CD14-positive monocyte (primary cell): ENCODE measurements at regions not wholly inside any gene's neighbourhood (a gene's known extent, or its start where the extent isn't known, plus 50 kb on each side); places are given as distances from the start of the nearest gene placed in this dataset.

ENCODE experiments used
- DNase-seq, 3 donors: peaks; one replicate each; pipeline ENCODE4 v3.0.0-alpha.2; 2011 to 2022
- H2AFZ ChIP-seq: 2 replicates; pipeline ENCODE4 v1.6.0; 2012; ENCODE audit warnings: mild to moderate bottlenecking, low read depth, low read length, inconsistent platforms; ENCODE audit not compliant: insufficient read depth, poor library complexity, severe bottlenecking
- H3K27ac ChIP-seq, 2 donors: 1 replicate in 1 of 2; 2 replicates in 1 of 2; pipeline ENCODE4 v1.5.1; 2012 to 2013; ENCODE audit warnings: low read length in 2 of 2, control low read depth in 1 of 2, inconsistent platforms in 1 of 2, low read depth in 1 of 2, mild to moderate bottlenecking in 1 of 2
- H3K27me3 ChIP-seq, 2 donors: one replicate each; pipeline versions ENCODE4 v1.6.0 to v1.6.1; 2011 to 2013; ENCODE audit warnings: low read length in 2 of 2; ENCODE audit not compliant: control insufficient read depth in 2 of 2, insufficient read depth in 2 of 2
- H3K36me3 ChIP-seq, 2 donors: replicated peaks in 1 of 2; 1 replicate in 1 of 2; 2 replicates in 1 of 2; pipeline versions ENCODE4 v1.5.1 to v1.6.1; 2012 to 2013; ENCODE audit warnings: low read length in 2 of 2, control low read depth in 1 of 2, inconsistent platforms in 1 of 2, mild to moderate bottlenecking in 1 of 2; ENCODE audit not compliant: insufficient read depth in 2 of 2, control insufficient read depth in 1 of 2
- H3K4me1 ChIP-seq, 2 donors: 1 replicate in 1 of 2; 2 replicates in 1 of 2; pipeline versions ENCODE4 v1.5.1 to v1.6.1; 2012 to 2013; ENCODE audit warnings: low read length in 2 of 2, control low read depth in 1 of 2, inconsistent platforms in 1 of 2, mild to moderate bottlenecking in 1 of 2, moderate library complexity in 1 of 2; ENCODE audit not compliant: insufficient read depth in 2 of 2, control insufficient read depth in 1 of 2
- H3K4me2 ChIP-seq: replicated peaks from 2 replicates; pipeline ENCODE3; 2012; ENCODE audit warnings: low read length, moderate library complexity, mild to moderate bottlenecking; ENCODE audit not compliant: poor library complexity, severe bottlenecking; ENCODE audit errors: extremely low read depth
- H3K4me3 ChIP-seq, 3 experiments: fragments of 200-600 bp in 1 of 3; sonication (generic) in 1 of 3; replicated peaks in 1 of 3; 1 replicate in 2 of 3; 2 replicates in 1 of 3; pipeline ENCODE4 v1.5.1; 2011 to 2013; ENCODE audit warnings: low read length in 3 of 3, mild to moderate bottlenecking in 3 of 3, control low read depth in 2 of 3, low read depth in 2 of 3, inconsistent platforms in 1 of 3, moderate library complexity in 1 of 3
- H3K79me2 ChIP-seq: 2 replicates; pipeline ENCODE4 v1.6.0; 2012; ENCODE audit warnings: mild to moderate bottlenecking, control low read depth, inconsistent platforms, low read length, moderate library complexity; ENCODE audit not compliant: insufficient read depth
- H3K9ac ChIP-seq: 2 replicates; pipeline ENCODE4 v1.6.0; 2017; ENCODE audit warnings: low read length, mild to moderate bottlenecking; ENCODE audit not compliant: insufficient read depth, poor library complexity, severe bottlenecking
- H3K9me3 ChIP-seq, 2 donors: replicated peaks in 1 of 2; 1 replicate in 1 of 2; 2 replicates in 1 of 2; pipeline versions ENCODE4 v1.5.1 to v1.6.1; 2012 to 2013; ENCODE audit warnings: low read length in 2 of 2, control low read depth in 1 of 2; ENCODE audit not compliant: control insufficient read depth in 1 of 2, insufficient read depth in 1 of 2
- H4K20me1 ChIP-seq: 2 replicates; pipeline ENCODE4 v1.6.0; 2012; ENCODE audit warnings: mild to moderate bottlenecking, low read length, control low read depth, moderate library complexity; ENCODE audit not compliant: insufficient read depth
- H3K27ac Mint-ChIP-seq, 7 donors: one replicate each; pipeline ENCODE4 v1.8.0; 2020; ENCODE audit warnings: mild to moderate bottlenecking in 7 of 7, mixed read lengths in 7 of 7, moderate library complexity in 6 of 7, inconsistent platforms in 2 of 7
- H3K27me3 Mint-ChIP-seq, 3 donors: one replicate each; pipeline ENCODE4 v1.8.0; 2021 to 2022; ENCODE audit warnings: low read depth in 3 of 3, mild to moderate bottlenecking in 3 of 3, mixed read lengths in 3 of 3, moderate library complexity in 3 of 3, inconsistent platforms in 1 of 3
- H3K36me3 Mint-ChIP-seq, 2 donors: one replicate each; pipeline ENCODE4 v1.8.0; 2020; ENCODE audit warnings: mixed read lengths in 2 of 2, inconsistent platforms in 1 of 2, mild to moderate bottlenecking in 1 of 2
- H3K4me1 Mint-ChIP-seq: one replicate; pipeline ENCODE4 v1.8.0; 2020; ENCODE audit warnings: mild to moderate bottlenecking, mixed read lengths
- H3K4me3 Mint-ChIP-seq, 2 donors: one replicate each; pipeline ENCODE4 v1.8.0; 2020; ENCODE audit warnings: mild to moderate bottlenecking in 2 of 2, mixed read lengths in 2 of 2, moderate library complexity in 1 of 2
- H3K9me3 Mint-ChIP-seq, 7 donors: one replicate each; pipeline ENCODE4 v1.8.0; 2020 to 2022; ENCODE audit warnings: mixed read lengths in 7 of 7, mild to moderate bottlenecking in 6 of 7, moderate library complexity in 6 of 7, inconsistent platforms in 2 of 7
- WGBS: methylation state at CpG from one replicate; pipeline ENCODE4 v1.1.5; 2013; ENCODE audit warnings: missing lambda C conversion rate; ENCODE audit not compliant: insufficient coverage; 5-methylcytosine and 5-hydroxymethylcytosine counted together
- intact Hi-C, 2 donors: fragments of 100-400 bp; cut with micrococcal nuclease; formaldehyde crosslinking; loops; one replicate each; pipeline versions ENCODE4 v1.15.0 to v1.15.1; 2023
- TF ChIP-seq, protein P1 (sequence below): fragments of 200-600 bp; IDR thresholded peaks from one replicate; pipeline ENCODE4 v1.8.0; 2022; ENCODE audit warnings: antibody characterized with exemption, mild to moderate bottlenecking

DNA sequence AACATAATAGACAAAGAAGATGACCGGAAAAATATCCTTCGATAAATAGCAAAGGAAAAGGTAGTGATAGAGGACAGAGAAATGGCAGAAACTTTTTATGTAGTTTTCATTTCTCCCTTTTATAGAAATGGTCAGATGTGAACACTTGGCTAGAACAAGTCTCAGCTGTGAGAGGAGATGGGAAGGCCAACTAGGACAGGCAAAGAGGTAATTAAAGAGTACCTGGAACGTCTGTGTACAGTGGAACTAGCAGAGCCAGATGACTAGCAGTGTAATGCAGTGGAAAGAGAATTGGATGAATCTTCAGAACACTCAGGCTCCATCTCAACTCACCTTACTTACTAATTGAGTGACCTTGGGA is 69.2 kb downstream of the NABP1 start:
- no peaks in the 10 kb centered on the region for H3K27me3 Mint-ChIP-seq
- no peaks in the 10 kb centered on the region for H3K4me1 Mint-ChIP-seq
- Histone ChIP-seq H3K9me3 (no peaks in the 10 kb centered on the region), H3K4me2 (no peak overlapping the region), H3K9ac (no peak overlapping the region), H3K27me3 (no peaks in the 10 kb centered on the region), H3K36me3 (no peaks in the 10 kb centered on the region), H2AFZ (no peak overlapping the region), H3K79me2 (no peaks in the 10 kb centered on the region), H4K20me1 (no peaks in the 10 kb centered on the region), H3K4me3 (no peak overlapping the region), H3K27ac (no peak overlapping the region), H3K4me1 (no peaks in the 10 kb centered on the region)
- no peak overlapping the region for H3K4me3 Mint-ChIP-seq
- H3K36me3 Mint-ChIP-seq: no peaks in the 10 kb centered on the region
- intact Hi-C loops: no loop called here
- TF ChIP-seq, protein P1, sequence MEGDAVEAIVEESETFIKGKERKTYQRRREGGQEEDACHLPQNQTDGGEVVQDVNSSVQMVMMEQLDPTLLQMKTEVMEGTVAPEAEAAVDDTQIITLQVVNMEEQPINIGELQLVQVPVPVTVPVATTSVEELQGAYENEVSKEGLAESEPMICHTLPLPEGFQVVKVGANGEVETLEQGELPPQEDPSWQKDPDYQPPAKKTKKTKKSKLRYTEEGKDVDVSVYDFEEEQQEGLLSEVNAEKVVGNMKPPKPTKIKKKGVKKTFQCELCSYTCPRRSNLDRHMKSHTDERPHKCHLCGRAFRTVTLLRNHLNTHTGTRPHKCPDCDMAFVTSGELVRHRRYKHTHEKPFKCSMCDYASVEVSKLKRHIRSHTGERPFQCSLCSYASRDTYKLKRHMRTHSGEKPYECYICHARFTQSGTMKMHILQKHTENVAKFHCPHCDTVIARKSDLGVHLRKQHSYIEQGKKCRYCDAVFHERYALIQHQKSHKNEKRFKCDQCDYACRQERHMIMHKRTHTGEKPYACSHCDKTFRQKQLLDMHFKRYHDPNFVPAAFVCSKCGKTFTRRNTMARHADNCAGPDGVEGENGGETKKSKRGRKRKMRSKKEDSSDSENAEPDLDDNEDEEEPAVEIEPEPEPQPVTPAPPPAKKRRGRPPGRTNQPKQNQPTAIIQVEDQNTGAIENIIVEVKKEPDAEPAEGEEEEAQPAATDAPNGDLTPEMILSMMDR: no peak
- DNase-seq: no peak
- H3K27ac Mint-ChIP-seq: no peak overlapping the region
- peaks cover 0 to 6% (median 0%) of the 10 kb centered on the region in 7 donors for H3K9me3 Mint-ChIP-seq
- WGBS: no CpG with 5 or more reads among the region's 3 CpGs

DNA sequence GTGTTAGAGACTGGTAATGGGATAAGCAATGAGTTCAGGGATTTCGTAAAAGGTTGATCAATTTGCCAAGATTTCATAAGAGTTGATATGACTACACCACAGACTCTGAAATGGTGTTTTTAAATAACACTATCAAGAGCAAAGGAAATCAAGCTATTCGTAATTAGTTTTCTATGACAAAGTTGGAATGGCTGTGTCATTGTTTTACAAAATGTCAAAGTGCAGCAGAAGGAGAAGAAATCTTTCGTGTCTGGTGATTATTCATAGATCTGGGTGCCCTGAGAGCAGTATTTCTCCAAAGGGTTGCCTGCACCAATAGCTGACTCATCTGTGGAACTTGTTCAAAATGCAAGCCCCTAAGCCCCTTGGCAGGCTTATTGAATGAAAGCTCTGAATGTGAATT is 70.1 kb downstream of the NABP1 start:
- no peak for DNase-seq
- TF ChIP-seq, protein P1: no peak
- H3K27ac ChIP-seq: no peak overlapping the region
- H3K36me3 ChIP-seq: no peaks in the 10 kb centered on the region
- H4K20me1 ChIP-seq: no peaks in the 10 kb centered on the region
- H3K9me3 Mint-ChIP-seq: peaks cover 0 to 5% (median 0%) of the 10 kb centered on the region in 7 donors
- no peak overlapping the region for H3K4me3 Mint-ChIP-seq
- no peaks in the 10 kb centered on the region for H3K9me3 ChIP-seq
- no peak overlapping the region for H2AFZ ChIP-seq
- H3K36me3 Mint-ChIP-seq: no peaks in the 10 kb centered on the region
- H3K27me3 ChIP-seq: no peaks in the 10 kb centered on the region
- no peak overlapping the region for H3K4me3 ChIP-seq
- no peak overlapping the region for H3K9ac ChIP-seq
- H3K27ac Mint-ChIP-seq: no peak overlapping the region
- no peak overlapping the region for H3K4me2 ChIP-seq
- H3K27me3 Mint-ChIP-seq: no peaks in the 10 kb centered on the region
- no peaks in the 10 kb centered on the region for H3K79me2 ChIP-seq
- 73% methylated on average over 1 of the region's 3 CpGs for WGBS
- H3K4me1 Mint-ChIP-seq: no peaks in the 10 kb centered on the region
- intact Hi-C loops: no loop called here
- H3K4me1 ChIP-seq: no peaks in the 10 kb centered on the region
